GM10248 (cell line): ENCODE measurements at regions not wholly inside any gene's neighbourhood (a gene's known extent, or its start where the extent isn't known, plus 50 kb on each side); places are given as distances from the start of the nearest gene placed in this dataset.

Experiments used
- CTCF ChIA-PET: fragments of 300-600 bp; sonication (Branson Sonifier 250); formaldehyde crosslinking; extraction: SDS; loops from one replicate; lab custom pipeline; 2021; ENCODE audit warnings: antibody characterized with exemption; lab: Yijun Ruan, JAX
- POLR2A ChIA-PET: fragments of 350-650 bp; sonication (Branson Sonifier 250); formaldehyde crosslinking; extraction: SDS; loops from one replicate; lab custom pipeline; 2020; ENCODE audit warnings: antibody characterized with exemption; lab: Yijun Ruan, JAX
- DNase-seq: peaks from one replicate; pipeline ENCODE4 v3.0.0; 2012; ENCODE audit errors: extremely low spot score
- TF ChIP-seq, protein P1 (sequence below): IDR thresholded peaks from 2 replicates; pipeline ENCODE4 v1.5.1; 2012; ENCODE audit warnings: mild to moderate bottlenecking, low read depth; ENCODE audit errors: extremely low read depth, missing control alignments, control extremely low read depth

DNA sequence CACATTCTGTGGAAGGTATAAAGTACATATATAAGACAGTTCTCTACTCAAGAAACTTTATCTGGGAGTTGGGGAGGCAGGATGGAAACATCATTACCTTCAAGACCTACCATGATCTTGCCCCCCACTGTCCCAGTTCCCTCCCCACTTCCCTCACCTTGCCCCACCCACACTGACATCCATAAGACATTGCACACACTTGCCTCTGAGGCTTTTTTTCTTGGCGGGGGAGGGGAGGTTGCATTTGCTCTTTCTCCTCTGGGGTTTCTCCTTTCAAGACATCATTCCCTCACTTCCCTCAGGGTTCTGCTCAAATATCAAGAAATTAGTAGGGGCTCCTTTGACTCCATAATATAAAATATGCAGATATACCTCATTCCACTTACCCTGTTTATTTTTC is 276.0 kb downstream of the ARL4A start:
- TF ChIP-seq, protein P1, sequence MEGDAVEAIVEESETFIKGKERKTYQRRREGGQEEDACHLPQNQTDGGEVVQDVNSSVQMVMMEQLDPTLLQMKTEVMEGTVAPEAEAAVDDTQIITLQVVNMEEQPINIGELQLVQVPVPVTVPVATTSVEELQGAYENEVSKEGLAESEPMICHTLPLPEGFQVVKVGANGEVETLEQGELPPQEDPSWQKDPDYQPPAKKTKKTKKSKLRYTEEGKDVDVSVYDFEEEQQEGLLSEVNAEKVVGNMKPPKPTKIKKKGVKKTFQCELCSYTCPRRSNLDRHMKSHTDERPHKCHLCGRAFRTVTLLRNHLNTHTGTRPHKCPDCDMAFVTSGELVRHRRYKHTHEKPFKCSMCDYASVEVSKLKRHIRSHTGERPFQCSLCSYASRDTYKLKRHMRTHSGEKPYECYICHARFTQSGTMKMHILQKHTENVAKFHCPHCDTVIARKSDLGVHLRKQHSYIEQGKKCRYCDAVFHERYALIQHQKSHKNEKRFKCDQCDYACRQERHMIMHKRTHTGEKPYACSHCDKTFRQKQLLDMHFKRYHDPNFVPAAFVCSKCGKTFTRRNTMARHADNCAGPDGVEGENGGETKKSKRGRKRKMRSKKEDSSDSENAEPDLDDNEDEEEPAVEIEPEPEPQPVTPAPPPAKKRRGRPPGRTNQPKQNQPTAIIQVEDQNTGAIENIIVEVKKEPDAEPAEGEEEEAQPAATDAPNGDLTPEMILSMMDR = no peak
- DNase-seq = no peak
- ChIA-PET POLR2A (no interaction called here), CTCF (no interaction called here)

DNA sequence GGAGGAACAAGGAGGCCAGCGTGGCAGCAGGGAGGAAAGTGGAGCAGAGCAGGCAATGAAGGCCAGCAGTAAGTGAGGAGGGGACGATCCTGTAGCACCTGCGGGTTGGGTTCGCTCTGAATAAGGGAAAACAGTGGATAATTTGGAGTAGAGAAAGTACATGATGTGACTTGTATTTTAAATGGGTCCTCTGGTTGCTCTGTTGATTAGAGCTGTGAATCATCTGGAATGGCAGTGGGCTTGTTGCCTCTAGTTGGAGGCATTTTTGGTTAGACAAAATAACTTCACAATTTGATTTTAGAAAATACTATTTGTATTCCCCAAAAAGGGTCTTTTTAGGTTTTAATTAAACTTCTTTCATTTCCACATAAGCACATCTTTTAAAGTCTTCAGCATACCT is 277.4 kb downstream of the ARL4A start:
- TF ChIP-seq, protein P1 = no peak
- DNase-seq = no peak
- CTCF ChIA-PET = no interaction called here
- POLR2A ChIA-PET = no interaction called here

DNA sequence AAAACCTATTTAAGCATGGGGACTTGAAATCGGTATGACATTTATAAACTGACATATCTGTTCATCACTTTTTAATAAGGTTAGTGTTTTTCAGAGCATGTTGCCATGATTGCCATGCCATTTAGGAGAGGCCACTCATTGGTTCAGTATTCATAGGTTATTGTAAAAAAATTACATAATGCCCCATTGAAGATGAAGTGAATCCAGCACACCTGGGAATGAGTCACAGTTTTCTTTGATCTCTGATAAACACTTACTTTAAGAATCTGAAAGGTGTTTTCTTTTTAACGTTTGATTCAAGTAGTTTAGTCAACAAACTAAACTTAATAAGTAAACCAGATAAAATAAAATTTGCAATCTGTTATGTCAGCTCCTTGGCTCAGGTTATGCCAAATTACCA is 278.3 kb downstream of the ARL4A start:
- DNase-seq = no peak
- ChIA-PET CTCF (no interaction called here), POLR2A (no interaction called here)
- TF ChIP-seq, protein P1 = no peak

DNA sequence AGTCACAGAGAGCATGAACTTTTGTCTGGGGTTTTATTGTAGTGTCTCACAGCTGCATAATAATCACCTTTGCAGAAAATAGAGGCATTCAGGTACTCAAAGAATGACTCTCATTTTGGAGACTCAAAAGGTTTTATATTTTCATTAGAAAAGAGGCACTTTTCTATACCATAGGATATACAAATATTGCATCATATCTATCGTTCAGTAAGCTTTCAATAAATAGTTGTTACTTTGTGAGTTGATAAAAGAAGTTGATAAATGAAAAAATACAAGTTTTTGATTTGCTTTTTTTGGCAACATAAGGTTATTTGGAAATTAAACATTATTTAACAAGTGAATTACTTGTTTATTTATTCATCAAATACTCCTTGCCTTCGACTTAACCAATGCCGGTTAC is 279.9 kb downstream of the ARL4A start:
- TF ChIP-seq, protein P1 = no peak
- ChIA-PET POLR2A (no interaction called here), CTCF (no interaction called here)
- DNase-seq = no peak

DNA sequence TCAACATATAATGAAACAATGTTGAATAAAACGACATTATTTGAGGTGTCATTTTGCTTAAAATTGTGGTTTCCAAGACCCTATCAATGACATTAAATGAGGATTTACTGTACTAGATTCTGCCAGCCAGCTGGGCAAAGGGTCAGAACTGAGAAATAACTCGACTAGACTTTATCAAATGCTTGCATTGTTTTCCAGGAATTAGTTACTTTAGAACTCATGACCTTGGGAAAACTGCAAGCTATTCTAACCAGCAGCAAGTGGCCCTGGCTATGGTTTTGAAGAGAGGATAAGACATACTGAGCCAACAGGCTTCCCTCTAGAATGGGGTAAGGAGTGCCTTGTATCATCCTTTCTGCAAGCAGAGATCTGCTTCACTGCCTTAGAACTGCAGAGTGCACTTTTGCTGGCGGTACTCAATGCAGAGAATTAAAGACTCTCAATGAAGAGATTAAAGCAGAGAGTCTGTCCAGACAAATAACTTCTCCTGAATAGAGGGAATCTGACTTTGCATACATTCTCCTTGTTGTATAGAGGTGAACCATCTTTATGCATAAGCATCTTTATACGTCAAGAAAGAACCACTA is 281.5 kb downstream of the ARL4A start:
- ChIA-PET CTCF (no interaction called here), POLR2A (no interaction called here)
- no peak for DNase-seq
- TF ChIP-seq, protein P1 = no peak

DNA sequence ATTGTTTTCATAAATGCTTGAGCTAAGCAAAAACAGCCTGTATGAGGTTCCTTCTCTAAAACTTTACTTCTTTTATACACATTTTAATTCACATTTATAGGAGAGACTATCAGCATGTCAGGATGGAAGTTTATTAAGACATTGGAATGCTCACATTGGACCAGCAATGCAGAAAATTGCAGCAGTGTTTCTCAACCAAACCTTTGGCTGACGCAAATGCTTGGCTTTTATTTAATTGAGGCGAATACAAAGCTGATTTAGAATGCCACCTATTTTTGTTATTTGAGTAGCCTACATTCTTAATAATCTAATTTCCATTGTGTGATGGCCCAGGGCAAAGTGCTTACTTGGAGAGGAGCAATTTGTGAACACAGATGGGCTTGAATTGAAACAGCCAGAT is 283.2 kb downstream of the ARL4A start:
- POLR2A ChIA-PET = no interaction called here
- CTCF ChIA-PET = no interaction called here
- TF ChIP-seq, protein P1 = no peak
- no peak for DNase-seq
